ENCODE measurements at regions not wholly inside any gene's neighbourhood (a gene's known extent, or its start where the extent isn't known, plus 50 kb on each side); places are given as distances from the start of the nearest gene placed in this dataset.

GRCh38 chr5:112528928-112529327 lies 109.9 kb upstream of the EPB41L4A start:
- no peaks in the 10 kb centered on the region for H3K36me3 Mint-ChIP-seq (ENCODE audit: low read depth)
- DNase-seq (ENCODE audit: low spot score) = no peak
- H2AFZ ChIP-seq = no peak overlapping the region
- H3K27me3 Mint-ChIP-seq (ENCODE audit: insufficient read depth, low read depth, poor library complexity) = peaks cover under 1% of the 10 kb centered on the region
- no peak for ATAC-seq
- no peaks in the 10 kb centered on the region for H3K9me2 ChIP-seq (ENCODE audit: insufficient read depth)
- no peaks in the 10 kb centered on the region for H4K20me1 ChIP-seq (replicated peaks; ENCODE audit: insufficient read depth)
- H3K27me3 ChIP-seq (ENCODE audit: insufficient read depth) = no peaks in the 10 kb centered on the region
- peaks cover 16% of the 10 kb centered on the region for H3K4me1 ChIP-seq (ENCODE audit: insufficient read depth)
- no peak overlapping the region for H3K27ac ChIP-seq (ENCODE audit: low read depth)
- H3K4me3 ChIP-seq = no peak overlapping the region
- TF ChIP-seq REST (IDR thresholded peaks at IDR 0.05; ENCODE audit: unreplicated experiment) = no peak
- no peak for TF ChIP-seq STAT1 (IDR thresholded peaks at IDR 0.05; ENCODE audit: unreplicated experiment)
- TF ChIP-seq ZNF331 (CRISPR knock-in tag; IDR thresholded peaks at IDR 0.05; ENCODE audit: low read depth) = no peak
- TF ChIP-seq ETS1 (IDR thresholded peaks at IDR 0.05) = no peak
- no peak for TF ChIP-seq JUNB (IDR thresholded peaks at IDR 0.05; ENCODE audit: unreplicated experiment)
- no peak for TF ChIP-seq ZNF114 (CRISPR knock-in tag; IDR thresholded peaks at IDR 0.05)
- TF ChIP-seq CTCF (conservative IDR thresholded peaks at IDR 0.05; ENCODE audit: low read depth in 2 of 2) = no peak
- no peak for TF ChIP-seq EZH2phosphoT487 (IDR thresholded peaks at IDR 0.05; ENCODE audit: unreplicated experiment)
- no peak for TF ChIP-seq ZNF462 (CRISPR knock-in tag; IDR thresholded peaks at IDR 0.05)
- no peak for TF ChIP-seq CREB1 (CRISPR knock-in tag; IDR thresholded peaks at IDR 0.05; ENCODE audit: low read depth)
- TF ChIP-seq POLR2AphosphoS5 (IDR thresholded peaks at IDR 0.05; ENCODE audit: low read depth) = no peak
- TF ChIP-seq NANOG (IDR thresholded peaks at IDR 0.05; ENCODE audit: borderline replicate concordance) = no peak
- no peak for TF ChIP-seq EZH2 (IDR thresholded peaks at IDR 0.05; ENCODE audit: low read depth, unreplicated experiment)
- H3K79me2 ChIP-seq (replicated peaks; ENCODE audit: insufficient read depth) = no peaks in the 10 kb centered on the region
- no peaks in the 10 kb centered on the region for H3K36me3 ChIP-seq (ENCODE audit: insufficient read depth)
- no peak overlapping the region for H3K27ac Mint-ChIP-seq
- H3K9me3 Mint-ChIP-seq = no peaks in the 10 kb centered on the region; the same call in 2 of the 3 replicates
- H3K4me1 Mint-ChIP-seq = peaks cover 20% of the 10 kb centered on the region
- no peaks in the 10 kb centered on the region for H3F3A ChIP-seq (replicated peaks; ENCODE audit: low read depth)
- H3K4me2 ChIP-seq = no peak overlapping the region
- H3K4me3 Mint-ChIP-seq = no peak overlapping the region

Data from GM23338 (cell line).